ENCODE measurements at regions not wholly inside any gene's neighbourhood (a gene's known extent, or its start where the extent isn't known, plus 50 kb on each side); places are given as distances from the start of the nearest gene placed in this dataset.
"Not testable (repeated sequence)": the region's sequence is repeated elsewhere in the genome, so short reads cannot be mapped to it uniquely, and the experiment has no call there.

GRCh38 chr1:148210166-148210565 is 58.1 kb upstream of the NBPF11 start:
- TF ChIP-seq CTCF (IDR thresholded peaks at IDR 0.05; ENCODE audit: low read length); EZH2 (IDR thresholded peaks at IDR 0.05; ENCODE audit: borderline replicate concordance, low read length): not testable (repeated sequence)
